HepG2 (cell line): ENCODE measurements at regions not wholly inside any gene's neighbourhood (a gene's known extent, or its start where the extent isn't known, plus 50 kb on each side); places are given as distances from the start of the nearest gene placed in this dataset.

Experiments
- EP300 ChIP-seq, 3 experiments: sonication (generic) in 1 of 3; formaldehyde crosslinking in 1 of 3; IDR thresholded peaks; 2 replicates each; pipeline versions ENCODE4 v1.5.1 to v1.6.1; 2011 to 2020; ENCODE audit warnings: low read depth in 2 of 3, low read length in 2 of 3, borderline replicate concordance in 1 of 3, improper control_type of control experiment in 1 of 3, mild to moderate bottlenecking in 1 of 3, missing genetic modification reagents in 1 of 3, moderate library complexity in 1 of 3
- GABPA ChIP-seq, 2 experiments: IDR thresholded peaks; 2 replicates each; pipeline ENCODE4 v1.6.1; 2011 to 2016; ENCODE audit warnings: low read depth in 2 of 2, low read length in 1 of 2, missing biosample characterization in 1 of 2, missing genetic modification characterization in 1 of 2
- KDM3A ChIP-seq: IDR thresholded peaks from 2 replicates; pipeline ENCODE4 v1.6.1; 2018; ENCODE audit warnings: low read depth, missing compliant biosample characterization
- MTA3 ChIP-seq: sonication (generic); formaldehyde crosslinking; IDR thresholded peaks from 2 replicates; pipeline ENCODE4 v1.4.0; 2020; ENCODE audit warnings: missing genetic modification reagents
- NCOA1 ChIP-seq: sonication (generic); formaldehyde crosslinking; IDR thresholded peaks from 2 replicates; pipeline ENCODE4 v1.9.0; 2021; ENCODE audit warnings: missing genetic modification reagents
- PCBP1 ChIP-seq: fragments of 200-400 bp; formaldehyde crosslinking; IDR thresholded peaks from 2 replicates; pipeline ENCODE4 v1.6.1; 2017; ENCODE audit warnings: mild to moderate bottlenecking, low read depth, low read length, borderline replicate concordance
- POLR2AphosphoS5 ChIP-seq: IDR thresholded peaks from 2 replicates; pipeline ENCODE4 v1.6.1; 2012; ENCODE audit warnings: low read depth, low read length
- SOX6 ChIP-seq, 2 experiments: fragments of 450-650 bp in 1 of 2; sonication (generic) in 1 of 2; formaldehyde crosslinking in 1 of 2; IDR thresholded peaks; 2 replicates each; pipeline versions ENCODE4 v1.4.0 to v1.6.1; 2017 to 2020; ENCODE audit warnings: antibody characterized with exemption in 1 of 2, mild to moderate bottlenecking in 1 of 2, missing genetic modification reagents in 1 of 2
- TCF7 ChIP-seq: sonication (generic); IDR thresholded peaks from 2 replicates; pipeline ENCODE4 v1.6.1; 2016; ENCODE audit warnings: antibody characterized with exemption, low read depth
- ZBTB8A ChIP-seq: sonication (generic); formaldehyde crosslinking; IDR thresholded peaks from 2 replicates; pipeline ENCODE4 v1.4.0; 2020; ENCODE audit warnings: mild to moderate bottlenecking, low read depth, missing genetic modification reagents, borderline replicate concordance
- ZNF17 ChIP-seq: sonication (generic); formaldehyde crosslinking; IDR thresholded peaks from 2 replicates; pipeline ENCODE4 v1.5.0; 2020; ENCODE audit warnings: mild to moderate bottlenecking, missing genetic modification reagents
- TF ChIP-seq, protein P1 (sequence below): sonication (generic); formaldehyde crosslinking; IDR thresholded peaks from 2 replicates; pipeline ENCODE4 v1.5.0; 2020; ENCODE audit warnings: mild to moderate bottlenecking, missing genetic modification reagents, moderate library complexity
- TF ChIP-seq, protein P2 (sequence below): sonication (generic); formaldehyde crosslinking; IDR thresholded peaks from 2 replicates; pipeline ENCODE4 v1.4.0; 2020; ENCODE audit warnings: missing genetic modification reagents

DNA sequence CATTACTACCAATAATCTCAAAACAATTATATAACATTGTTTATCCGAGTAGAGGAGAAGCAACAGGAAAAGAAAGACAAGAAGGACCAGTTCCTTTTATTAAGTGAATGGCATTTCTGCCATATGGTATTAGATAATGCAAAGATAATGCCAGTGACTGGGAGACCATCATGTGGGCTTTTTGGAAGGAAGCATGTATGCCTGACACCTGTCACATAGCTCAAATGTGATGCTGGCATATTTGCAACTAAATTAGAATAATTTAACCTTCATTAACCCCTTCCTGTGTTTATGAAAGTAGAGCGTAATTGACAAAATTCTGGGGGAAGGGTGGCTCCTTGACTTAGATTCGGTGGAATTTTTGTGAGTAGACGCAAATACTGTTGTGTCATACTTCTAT is 733.0 kb downstream of the TUSC7 start:
- TF ChIP-seq ZBTB8A (CRISPR knock-in tag) (no peak), TCF7 (no peak), SOX6 (IDR thresholded peaks at IDR 0.05) (no peak), SOX6 (CRISPR knock-in tag; IDR thresholded peaks at IDR 0.05) (no peak), POLR2AphosphoS5 (no peak), ZNF17 (CRISPR knock-in tag) (no peak), PCBP1 (no peak), KDM3A (CRISPR knock-in tag) (no peak), MTA3 (CRISPR knock-in tag) (no peak), GABPA (IDR thresholded peaks at IDR 0.05; ENCODE audit: low read depth, low read length) (no peak), GABPA (CRISPR knock-in tag; IDR thresholded peaks at IDR 0.05; ENCODE audit: low read depth) (no peak), EP300 (IDR thresholded peaks at IDR 0.05; ENCODE audit: low read depth in 2 of 2, low read length in 2 of 2) (no peak), EP300 (CRISPR knock-in tag; IDR thresholded peaks at IDR 0.05; ENCODE audit: borderline replicate concordance) (no peak), NCOA1 (CRISPR knock-in tag) (no peak)
- TF ChIP-seq, protein P1, sequence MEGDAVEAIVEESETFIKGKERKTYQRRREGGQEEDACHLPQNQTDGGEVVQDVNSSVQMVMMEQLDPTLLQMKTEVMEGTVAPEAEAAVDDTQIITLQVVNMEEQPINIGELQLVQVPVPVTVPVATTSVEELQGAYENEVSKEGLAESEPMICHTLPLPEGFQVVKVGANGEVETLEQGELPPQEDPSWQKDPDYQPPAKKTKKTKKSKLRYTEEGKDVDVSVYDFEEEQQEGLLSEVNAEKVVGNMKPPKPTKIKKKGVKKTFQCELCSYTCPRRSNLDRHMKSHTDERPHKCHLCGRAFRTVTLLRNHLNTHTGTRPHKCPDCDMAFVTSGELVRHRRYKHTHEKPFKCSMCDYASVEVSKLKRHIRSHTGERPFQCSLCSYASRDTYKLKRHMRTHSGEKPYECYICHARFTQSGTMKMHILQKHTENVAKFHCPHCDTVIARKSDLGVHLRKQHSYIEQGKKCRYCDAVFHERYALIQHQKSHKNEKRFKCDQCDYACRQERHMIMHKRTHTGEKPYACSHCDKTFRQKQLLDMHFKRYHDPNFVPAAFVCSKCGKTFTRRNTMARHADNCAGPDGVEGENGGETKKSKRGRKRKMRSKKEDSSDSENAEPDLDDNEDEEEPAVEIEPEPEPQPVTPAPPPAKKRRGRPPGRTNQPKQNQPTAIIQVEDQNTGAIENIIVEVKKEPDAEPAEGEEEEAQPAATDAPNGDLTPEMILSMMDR (CRISPR knock-in tag), result no peak
- TF ChIP-seq, protein P2, sequence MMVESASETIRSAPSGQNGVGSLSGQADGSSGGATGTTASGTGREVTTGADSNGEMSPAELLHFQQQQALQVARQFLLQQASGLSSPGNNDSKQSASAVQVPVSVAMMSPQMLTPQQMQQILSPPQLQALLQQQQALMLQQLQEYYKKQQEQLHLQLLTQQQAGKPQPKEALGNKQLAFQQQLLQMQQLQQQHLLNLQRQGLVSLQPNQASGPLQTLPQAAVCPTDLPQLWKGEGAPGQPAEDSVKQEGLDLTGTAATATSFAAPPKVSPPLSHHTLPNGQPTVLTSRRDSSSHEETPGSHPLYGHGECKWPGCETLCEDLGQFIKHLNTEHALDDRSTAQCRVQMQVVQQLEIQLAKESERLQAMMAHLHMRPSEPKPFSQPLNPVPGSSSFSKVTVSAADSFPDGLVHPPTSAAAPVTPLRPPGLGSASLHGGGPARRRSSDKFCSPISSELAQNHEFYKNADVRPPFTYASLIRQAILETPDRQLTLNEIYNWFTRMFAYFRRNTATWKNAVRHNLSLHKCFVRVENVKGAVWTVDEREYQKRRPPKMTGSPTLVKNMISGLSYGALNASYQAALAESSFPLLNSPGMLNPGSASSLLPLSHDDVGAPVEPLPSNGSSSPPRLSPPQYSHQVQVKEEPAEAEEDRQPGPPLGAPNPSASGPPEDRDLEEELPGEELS, result no peak
